ENCODE measurements at regions not wholly inside any gene's neighbourhood (a gene's known extent, or its start where the extent isn't known, plus 50 kb on each side); places are given as distances from the start of the nearest gene placed in this dataset.
"Not testable (repeated sequence)": the region's sequence is repeated elsewhere in the genome, so short reads cannot be mapped to it uniquely, and the experiment has no call there.

DNA sequence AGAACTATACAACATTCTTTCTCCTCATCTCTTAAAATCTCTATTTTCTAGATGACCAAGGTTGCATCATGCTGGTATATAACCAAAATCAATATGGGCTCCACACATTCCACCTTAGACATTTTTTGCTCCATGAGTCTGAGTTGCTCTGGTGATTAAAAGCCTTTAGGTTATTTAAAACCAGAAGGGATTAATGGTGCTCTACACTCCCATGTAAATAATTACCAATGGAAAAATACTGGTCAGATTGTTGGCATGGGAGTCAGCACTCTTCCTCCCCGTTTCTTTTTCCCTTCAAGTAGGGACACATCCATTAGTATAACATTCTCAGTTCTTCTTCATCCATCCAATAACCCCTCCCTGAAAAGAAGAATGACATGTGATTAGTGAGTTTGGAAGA is 747.7 kb downstream of the PCDH17 start:
- H3K36me3 Mint-ChIP-seq (ENCODE audit: low read depth), result no peaks in the 10 kb centered on the region
- H3K27me3 Mint-ChIP-seq, result no peaks in the 10 kb centered on the region
- TF ChIP-seq, protein P1, sequence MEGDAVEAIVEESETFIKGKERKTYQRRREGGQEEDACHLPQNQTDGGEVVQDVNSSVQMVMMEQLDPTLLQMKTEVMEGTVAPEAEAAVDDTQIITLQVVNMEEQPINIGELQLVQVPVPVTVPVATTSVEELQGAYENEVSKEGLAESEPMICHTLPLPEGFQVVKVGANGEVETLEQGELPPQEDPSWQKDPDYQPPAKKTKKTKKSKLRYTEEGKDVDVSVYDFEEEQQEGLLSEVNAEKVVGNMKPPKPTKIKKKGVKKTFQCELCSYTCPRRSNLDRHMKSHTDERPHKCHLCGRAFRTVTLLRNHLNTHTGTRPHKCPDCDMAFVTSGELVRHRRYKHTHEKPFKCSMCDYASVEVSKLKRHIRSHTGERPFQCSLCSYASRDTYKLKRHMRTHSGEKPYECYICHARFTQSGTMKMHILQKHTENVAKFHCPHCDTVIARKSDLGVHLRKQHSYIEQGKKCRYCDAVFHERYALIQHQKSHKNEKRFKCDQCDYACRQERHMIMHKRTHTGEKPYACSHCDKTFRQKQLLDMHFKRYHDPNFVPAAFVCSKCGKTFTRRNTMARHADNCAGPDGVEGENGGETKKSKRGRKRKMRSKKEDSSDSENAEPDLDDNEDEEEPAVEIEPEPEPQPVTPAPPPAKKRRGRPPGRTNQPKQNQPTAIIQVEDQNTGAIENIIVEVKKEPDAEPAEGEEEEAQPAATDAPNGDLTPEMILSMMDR (IDR thresholded peaks at IDR 0.05), result no peak
- no peaks in the 10 kb centered on the region for H3K4me1 Mint-ChIP-seq (ENCODE audit: low read depth)
- POLR2A ChIA-PET, result no interaction called here
- ATAC-seq (ENCODE audit: poor library complexity) (no peak), DNase-seq (no peak)
- Histone ChIP-seq H3K9me3 (ENCODE audit: control insufficient read depth in 1 of 2, insufficient read depth in 1 of 2, low read length in 2 of 2) (peaks cover 0 to 3% of the 10 kb centered on the region in 2 experiments), H3K36me3 (ENCODE audit: insufficient read depth, low read length) (no peaks in the 10 kb centered on the region), H3K27ac (ENCODE audit: low read depth in 1 of 2, low read length in 2 of 2) (no peak overlapping the region), H3K4me1 (ENCODE audit: insufficient read depth, low read length) (no peaks in the 10 kb centered on the region), H3K4me3 (ENCODE audit: low read length) (no peak overlapping the region), H3K27me3 (ENCODE audit: control insufficient read depth in 1 of 2, insufficient read depth in 2 of 2, low read length in 2 of 2) (no peaks in the 10 kb centered on the region)
- intact Hi-C loops (cut with DNase I, micrococcal nuclease), result no loop called here
- CTCF ChIA-PET, result no interaction called here
- no peak overlapping the region for H3K27ac Mint-ChIP-seq
- H3K9me3 Mint-ChIP-seq, result peaks cover 12% of the 10 kb centered on the region
- H3K4me3 Mint-ChIP-seq, result no peak overlapping the region

DNA sequence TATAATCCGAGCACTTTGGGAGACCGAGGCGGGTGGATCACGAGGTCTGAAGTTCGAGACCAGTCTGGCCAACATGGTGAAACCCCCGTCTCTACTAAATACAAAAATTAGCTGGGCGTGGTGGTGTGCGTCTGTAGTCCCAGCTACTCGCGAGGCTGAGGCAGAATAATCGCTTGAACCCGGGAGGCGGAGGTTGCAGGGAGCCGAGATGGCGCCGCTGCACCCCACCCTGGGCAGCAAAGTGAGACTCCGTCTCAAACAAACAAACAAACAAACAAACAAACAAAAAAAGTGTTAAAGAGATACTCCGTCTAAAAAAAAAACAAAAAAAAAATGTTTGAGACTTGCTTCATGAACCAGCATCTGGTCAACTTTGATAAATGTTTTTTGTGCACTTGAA is 753.8 kb downstream of the PCDH17 start:
- H3K4me3 Mint-ChIP-seq; H3K4me3 ChIP-seq (ENCODE audit: low read length); H3K36me3 ChIP-seq (ENCODE audit: insufficient read depth, low read length); H3K4me1 ChIP-seq (ENCODE audit: insufficient read depth, low read length); CTCF ChIA-PET; H3K4me1 Mint-ChIP-seq (ENCODE audit: low read depth); H3K9me3 Mint-ChIP-seq; intact Hi-C loops (cut with DNase I, micrococcal nuclease); H3K27ac Mint-ChIP-seq; H3K27me3 Mint-ChIP-seq; DNase-seq; H3K27me3 ChIP-seq (ENCODE audit: control insufficient read depth in 1 of 2, insufficient read depth in 2 of 2, low read length in 2 of 2); H3K27ac ChIP-seq (ENCODE audit: low read depth in 1 of 2, low read length in 2 of 2); POLR2A ChIA-PET; ATAC-seq (ENCODE audit: poor library complexity); H3K9me3 ChIP-seq (ENCODE audit: control insufficient read depth in 1 of 2, insufficient read depth in 1 of 2, low read length in 2 of 2); H3K36me3 Mint-ChIP-seq (ENCODE audit: low read depth): not testable (repeated sequence)

DNA sequence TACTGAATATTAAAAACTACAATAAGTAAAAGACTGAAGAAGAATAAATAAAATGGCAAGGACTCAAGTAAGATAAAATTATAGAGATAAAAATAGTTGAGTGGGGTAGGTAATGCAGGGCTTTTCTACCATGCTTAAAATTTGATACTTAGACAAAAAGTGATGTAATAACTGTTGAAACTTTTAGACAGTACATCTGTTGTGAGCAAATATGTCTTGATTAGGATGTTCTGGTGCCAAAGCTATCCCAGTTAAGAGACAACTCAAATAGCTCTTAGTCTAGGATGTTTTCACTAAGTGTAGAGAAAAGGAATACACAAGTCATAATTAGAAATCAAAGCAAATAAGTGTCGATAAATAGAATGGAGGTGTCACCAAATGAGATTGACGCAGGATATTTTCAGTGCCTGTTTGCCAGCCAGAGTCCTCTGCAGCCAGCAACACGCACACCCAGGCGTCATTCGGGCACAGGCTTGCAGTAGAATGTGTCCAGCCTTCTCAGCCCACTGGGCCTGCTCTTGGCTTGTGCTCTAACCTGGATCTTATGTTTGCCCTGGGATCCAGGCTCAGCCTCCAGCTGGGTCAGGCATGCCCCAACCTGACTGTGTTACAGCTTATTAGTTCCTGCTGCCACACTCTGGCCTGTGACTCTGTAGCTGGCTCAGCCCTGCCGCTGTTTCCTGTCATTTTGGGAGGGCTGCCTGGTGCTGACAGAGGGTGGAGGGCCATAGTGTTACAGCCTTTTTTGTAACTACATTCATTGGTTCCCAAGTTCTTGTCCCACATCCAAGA is 766.2 kb downstream of the PCDH17 start:
- Histone ChIP-seq H3K27ac (ENCODE audit: low read depth in 1 of 2, low read length in 2 of 2) (no peak overlapping the region), H3K4me1 (ENCODE audit: insufficient read depth, low read length) (no peaks in the 10 kb centered on the region), H3K27me3 (ENCODE audit: control insufficient read depth in 1 of 2, insufficient read depth in 2 of 2, low read length in 2 of 2) (no peaks in the 10 kb centered on the region), H3K4me3 (ENCODE audit: low read length) (no peak overlapping the region), H3K9me3 (ENCODE audit: control insufficient read depth in 1 of 2, insufficient read depth in 1 of 2, low read length in 2 of 2) (peaks cover 6% of the 10 kb centered on the region in 2 experiments), H3K36me3 (ENCODE audit: insufficient read depth, low read length) (no peaks in the 10 kb centered on the region)
- DNase-seq, result no peak
- POLR2A ChIA-PET, result no interaction called here
- CTCF ChIA-PET, result no interaction called here
- Mint-ChIP-seq H3K27ac (no peak overlapping the region), H3K9me3 (peaks cover 17% of the 10 kb centered on the region), H3K36me3 (ENCODE audit: low read depth) (no peaks in the 10 kb centered on the region), H3K4me3 (no peak overlapping the region), H3K4me1 (ENCODE audit: low read depth) (no peaks in the 10 kb centered on the region), H3K27me3 (no peaks in the 10 kb centered on the region)
- no peak for ATAC-seq (ENCODE audit: poor library complexity)
- intact Hi-C loops (cut with DNase I, micrococcal nuclease), result no loop called here
- TF ChIP-seq, protein P1 (IDR thresholded peaks at IDR 0.05), result no peak

DNA sequence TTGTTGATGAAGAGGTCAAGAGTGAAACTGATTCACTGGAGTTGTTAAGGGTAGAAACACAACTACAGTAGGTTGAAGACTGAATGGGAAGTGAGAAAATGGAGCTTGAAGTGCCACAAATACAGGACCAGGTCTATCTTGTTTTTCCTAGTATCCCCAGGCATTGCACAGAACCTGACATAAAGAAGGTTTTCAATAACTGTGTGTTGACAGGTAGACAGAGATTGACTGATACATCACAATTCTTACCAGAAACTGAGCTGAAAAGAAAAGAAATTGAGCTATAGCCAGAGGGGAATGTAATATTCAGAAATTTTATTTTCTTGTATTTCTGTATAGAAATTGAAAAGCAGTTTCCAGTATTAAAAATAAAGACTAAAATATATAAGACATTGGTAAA is 767.7 kb downstream of the PCDH17 start:
- intact Hi-C loops (cut with DNase I, micrococcal nuclease), result no loop called here
- no peak overlapping the region for H3K4me3 Mint-ChIP-seq
- Histone ChIP-seq H3K4me1 (ENCODE audit: insufficient read depth, low read length) (no peaks in the 10 kb centered on the region), H3K36me3 (ENCODE audit: insufficient read depth, low read length) (no peaks in the 10 kb centered on the region), H3K9me3 (ENCODE audit: control insufficient read depth in 1 of 2, insufficient read depth in 1 of 2, low read length in 2 of 2) (peaks cover 6% of the 10 kb centered on the region in 2 experiments), H3K4me3 (ENCODE audit: low read length) (no peak overlapping the region), H3K27ac (ENCODE audit: low read depth in 1 of 2, low read length in 2 of 2) (no peak overlapping the region), H3K27me3 (ENCODE audit: control insufficient read depth in 1 of 2, insufficient read depth in 2 of 2, low read length in 2 of 2) (no peaks in the 10 kb centered on the region)
- ATAC-seq (ENCODE audit: poor library complexity) (no peak), DNase-seq (no peak)
- CTCF ChIA-PET, result no interaction called here
- no peaks in the 10 kb centered on the region for H3K4me1 Mint-ChIP-seq (ENCODE audit: low read depth)
- H3K27ac Mint-ChIP-seq, result no peak overlapping the region
- H3K9me3 Mint-ChIP-seq, result peaks cover 15% of the 10 kb centered on the region
- POLR2A ChIA-PET, result no interaction called here
- H3K27me3 Mint-ChIP-seq, result no peaks in the 10 kb centered on the region
- TF ChIP-seq, protein P1 (IDR thresholded peaks at IDR 0.05), result no peak
- H3K36me3 Mint-ChIP-seq (ENCODE audit: low read depth), result no peaks in the 10 kb centered on the region

All from CD4-positive, alpha-beta T cell (primary cell).